ENCODE measurements at regions not wholly inside any gene's neighbourhood (a gene's known extent, or its start where the extent isn't known, plus 50 kb on each side); places are given as distances from the start of the nearest gene placed in this dataset.
A peak's percentile ranks its signal among the peaks of the same experiment; 100 is the strongest.

GRCh38 chr2:177114712-177115111 is 97.9 kb upstream of the HNRNPA3 start:
- Mint-ChIP-seq H3K4me3 (no peak overlapping the region), H3K27me3 (no peaks in the 10 kb centered on the region), H3K27ac (no peak overlapping the region), H3K4me1 (no peaks in the 10 kb centered on the region), H3K36me3 (ENCODE audit: low read depth) (no peaks in the 10 kb centered on the region), H3K9me3 (no peaks in the 10 kb centered on the region)
- ATAC-seq (no peak), DNase-seq (no peak)

- H3K4me1 Mint-ChIP-seq: no peaks in the 10 kb centered on the region
- DNase-seq (no peak), ATAC-seq (no peak)
- H3K4me3 Mint-ChIP-seq: no peak overlapping the region
- no peaks in the 10 kb centered on the region for H3K9me3 Mint-ChIP-seq
- peaks cover 2% of the 10 kb centered on the region for H3K27me3 Mint-ChIP-seq
- no peaks in the 10 kb centered on the region for H3K36me3 Mint-ChIP-seq (ENCODE audit: low read depth)
- no peak overlapping the region for H3K27ac Mint-ChIP-seq
Measured at GRCh38 chr2:177117755-177118154, 94.8 kb upstream of the HNRNPA3 start.

GRCh38 chr2:177118636-177119035 is 94.0 kb upstream of the HNRNPA3 start:
- no peak for ATAC-seq
- no peak for DNase-seq
- Mint-ChIP-seq H3K27ac (no peak overlapping the region), H3K4me3 (no peak overlapping the region), H3K27me3 (peaks cover 2% of the 10 kb centered on the region), H3K4me1 (no peaks in the 10 kb centered on the region), H3K9me3 (no peaks in the 10 kb centered on the region), H3K36me3 (ENCODE audit: low read depth) (no peaks in the 10 kb centered on the region)

- Mint-ChIP-seq H3K27ac (no peak overlapping the region), H3K27me3 (peaks cover 2% of the 10 kb centered on the region), H3K9me3 (no peaks in the 10 kb centered on the region), H3K4me1 (no peaks in the 10 kb centered on the region), H3K4me3 (no peak overlapping the region), H3K36me3 (ENCODE audit: low read depth) (no peaks in the 10 kb centered on the region)
- no peak for DNase-seq
- no peak for ATAC-seq
Measured at GRCh38 chr2:177119099-177119498, 93.5 kb upstream of the HNRNPA3 start.

GRCh38 chr2:177123048-177123447 is 89.5 kb upstream of the HNRNPA3 start:
- no peaks in the 10 kb centered on the region for H3K4me1 Mint-ChIP-seq
- no peak overlapping the region for H3K4me3 Mint-ChIP-seq

GRCh38 chr2:177124371-177124770 is 88.2 kb upstream of the HNRNPA3 start:
- Mint-ChIP-seq H3K27me3 (peaks cover 5% of the 10 kb centered on the region), H3K27ac (no peak overlapping the region), H3K4me3 (no peak overlapping the region), H3K4me1 (no peaks in the 10 kb centered on the region), H3K36me3 (ENCODE audit: low read depth) (no peaks in the 10 kb centered on the region), H3K9me3 (peaks cover 4% of the 10 kb centered on the region)
- DNase-seq (no peak), ATAC-seq (no peak)

More at GRCh38 chr2:177123048-177123447, 89.5 kb upstream of the HNRNPA3 start:
- ATAC-seq (no peak), DNase-seq (no peak)
- Mint-ChIP-seq H3K27me3 (peaks cover 5% of the 10 kb centered on the region), H3K27ac (no peak overlapping the region), H3K36me3 (ENCODE audit: low read depth) (no peaks in the 10 kb centered on the region), H3K9me3 (peaks cover 4% of the 10 kb centered on the region)

GRCh38 chr2:177127821-177128220 is 84.8 kb upstream of the HNRNPA3 start:
- no peaks in the 10 kb centered on the region for H3K4me1 Mint-ChIP-seq
- no peak for DNase-seq
- H3K27ac Mint-ChIP-seq: no peak overlapping the region
- ATAC-seq: no peak
- H3K4me3 Mint-ChIP-seq: no peak overlapping the region
- no peaks in the 10 kb centered on the region for H3K36me3 Mint-ChIP-seq (ENCODE audit: low read depth)
- peaks cover 3% of the 10 kb centered on the region for H3K27me3 Mint-ChIP-seq
- peaks cover 4% of the 10 kb centered on the region for H3K9me3 Mint-ChIP-seq

- Mint-ChIP-seq H3K36me3 (ENCODE audit: low read depth) (no peaks in the 10 kb centered on the region), H3K27me3 (peaks cover 3% of the 10 kb centered on the region), H3K4me3 (no peak overlapping the region), H3K27ac (no peak overlapping the region), H3K4me1 (no peaks in the 10 kb centered on the region), H3K9me3 (peaks cover 4% of the 10 kb centered on the region)
- DNase-seq: no peak
- no peak for ATAC-seq
Measured at GRCh38 chr2:177129610-177130009, 83.0 kb upstream of the HNRNPA3 start.

GRCh38 chr2:177131858-177132257 is 80.7 kb upstream of the HNRNPA3 start:
- no peak for ATAC-seq
- Mint-ChIP-seq H3K36me3 (ENCODE audit: low read depth) (no peaks in the 10 kb centered on the region), H3K4me3 (no peak overlapping the region), H3K27me3 (peaks cover 3% of the 10 kb centered on the region), H3K9me3 (peaks cover 4% of the 10 kb centered on the region), H3K4me1 (no peaks in the 10 kb centered on the region), H3K27ac (no peak overlapping the region)
- no peak for DNase-seq

GRCh38 chr2:177138823-177139222 is 73.8 kb upstream of the HNRNPA3 start:
- peaks cover 12% of the 10 kb centered on the region for H3K4me1 Mint-ChIP-seq
- H3K9me3 Mint-ChIP-seq: no peaks in the 10 kb centered on the region
- H3K4me3 Mint-ChIP-seq: no peak overlapping the region
- H3K27me3 Mint-ChIP-seq: peaks cover 8% of the 10 kb centered on the region
- no peaks in the 10 kb centered on the region for H3K36me3 Mint-ChIP-seq (ENCODE audit: low read depth)
- DNase-seq (no peak), ATAC-seq (peak; percentile 77)
- peak overlapping the region; percentile 45 for H3K27ac Mint-ChIP-seq

- DNase-seq: no peak
- Mint-ChIP-seq H3K4me3 (no peak overlapping the region), H3K4me1 (peaks cover 12% of the 10 kb centered on the region), H3K9me3 (no peaks in the 10 kb centered on the region), H3K27ac (no peak overlapping the region), H3K36me3 (ENCODE audit: low read depth) (no peaks in the 10 kb centered on the region), H3K27me3 (peaks cover 13% of the 10 kb centered on the region)
- ATAC-seq: no peak
Measured at GRCh38 chr2:177141866-177142265, 70.7 kb upstream of the HNRNPA3 start.

- H3K36me3 Mint-ChIP-seq (ENCODE audit: low read depth): no peaks in the 10 kb centered on the region
- H3K4me1 Mint-ChIP-seq: peaks cover 16% of the 10 kb centered on the region
- no peak overlapping the region for H3K27ac Mint-ChIP-seq
- DNase-seq (no peak), ATAC-seq (no peak)
- H3K4me3 Mint-ChIP-seq: no peak overlapping the region
- peaks cover 27% of the 10 kb centered on the region for H3K27me3 Mint-ChIP-seq
- H3K9me3 Mint-ChIP-seq: no peaks in the 10 kb centered on the region
Measured at GRCh38 chr2:177143444-177143843, 69.2 kb upstream of the HNRNPA3 start.

- Mint-ChIP-seq H3K27me3 (peaks cover 49% of the 10 kb centered on the region), H3K4me1 (peaks cover 15% of the 10 kb centered on the region), H3K27ac (no peak overlapping the region), H3K9me3 (no peaks in the 10 kb centered on the region), H3K4me3 (no peak overlapping the region), H3K36me3 (ENCODE audit: low read depth) (no peaks in the 10 kb centered on the region)
- DNase-seq (no peak), ATAC-seq (no peak)
Measured at GRCh38 chr2:177147093-177147694, 65.4 kb upstream of the HNRNPA3 start.

GRCh38 chr2:177147834-177148445 is 64.7 kb upstream of the HNRNPA3 start:
- peaks cover 45% of the 10 kb centered on the region for H3K27me3 Mint-ChIP-seq
- peak overlapping the region; percentile 83 for H3K4me3 Mint-ChIP-seq
- peaks cover 15% of the 10 kb centered on the region for H3K4me1 Mint-ChIP-seq
- no peaks in the 10 kb centered on the region for H3K36me3 Mint-ChIP-seq (ENCODE audit: low read depth)
- DNase-seq: no peak
- H3K9me3 Mint-ChIP-seq: no peaks in the 10 kb centered on the region
- no peak for ATAC-seq
- H3K27ac Mint-ChIP-seq: no peak overlapping the region

GRCh38 chr2:177148477-177149154 is 64.0 kb upstream of the HNRNPA3 start:
- ATAC-seq (peak; percentile 95), DNase-seq (peak; percentile 82)
- Mint-ChIP-seq H3K4me3 (peak overlapping the region; percentile 83), H3K27me3 (peaks cover 45% of the 10 kb centered on the region), H3K36me3 (ENCODE audit: low read depth) (no peaks in the 10 kb centered on the region), H3K4me1 (peaks cover 15% of the 10 kb centered on the region), H3K9me3 (no peaks in the 10 kb centered on the region), H3K27ac (no peak overlapping the region)
